HG03039 (cell line): ENCODE measurements at regions not wholly inside any gene's neighbourhood (a gene's known extent, or its start where the extent isn't known, plus 50 kb on each side); places are given as distances from the start of the nearest gene placed in this dataset.
"Not testable (repeated sequence)": the region's sequence is repeated elsewhere in the genome, so short reads cannot be mapped to it uniquely, and the experiment has no call there.

Source experiments
- ATAC-seq: cut with Tn5 transposase; IDR thresholded peaks from one replicate; pipeline ENCODE4 v1.9.1; 2021; ENCODE audit warnings: mild to moderate bottlenecking, moderate library complexity; ENCODE audit not compliant: unreplicated experiment

- not testable (repeated sequence) for ATAC-seq
These were observed 1007.9 kb downstream of the LTN1 start for GRCh38 chr21:27984663-27985325.

GRCh38 chr21:27979446-27979845 lies 1012.6 kb upstream of the ADAMTS5 start:
- not testable (repeated sequence) for ATAC-seq

GRCh38 chr21:27975514-27975913 lies 1008.6 kb upstream of the ADAMTS5 start:
- ATAC-seq: no peak

- not testable (repeated sequence) for ATAC-seq
These were observed 1007.3 kb upstream of the ADAMTS5 start for GRCh38 chr21:27974152-27974551.

GRCh38 chr21:27968240-27968639 lies 1001.4 kb upstream of the ADAMTS5 start:
- not testable (repeated sequence) for ATAC-seq

GRCh38 chr21:27954543-27955165 lies 987.8 kb upstream of the ADAMTS5 start:
- no peak for ATAC-seq

GRCh38 chr21:27953340-27954045 lies 986.6 kb upstream of the ADAMTS5 start:
- no peak for ATAC-seq

GRCh38 chr21:27949093-27949492 lies 982.2 kb upstream of the ADAMTS5 start:
- not testable (repeated sequence) for ATAC-seq

- not testable (repeated sequence) for ATAC-seq
These were observed 963.4 kb upstream of the ADAMTS5 start for GRCh38 chr21:27930108-27930767.

GRCh38 chr21:27929179-27929578 lies 962.3 kb upstream of the ADAMTS5 start:
- ATAC-seq: not testable (repeated sequence)

GRCh38 chr21:27928534-27929115 lies 961.7 kb upstream of the ADAMTS5 start:
- ATAC-seq: not testable (repeated sequence)

GRCh38 chr21:27921421-27921820 lies 954.5 kb upstream of the ADAMTS5 start:
- not testable (repeated sequence) for ATAC-seq

- not testable (repeated sequence) for ATAC-seq
These were observed 951.1 kb upstream of the ADAMTS5 start for GRCh38 chr21:27917966-27918365.

GRCh38 chr21:27916326-27916725 lies 949.4 kb upstream of the ADAMTS5 start:
- not testable (repeated sequence) for ATAC-seq

- ATAC-seq: not testable (repeated sequence)
These were observed 945.2 kb upstream of the ADAMTS5 start for GRCh38 chr21:27912133-27912532.

GRCh38 chr21:27909487-27909886 lies 942.6 kb upstream of the ADAMTS5 start:
- ATAC-seq: not testable (repeated sequence)

- not testable (repeated sequence) for ATAC-seq
These were observed 941.9 kb upstream of the ADAMTS5 start for GRCh38 chr21:27908816-27909215.

GRCh38 chr21:27902904-27903303 lies 936.0 kb upstream of the ADAMTS5 start:
- ATAC-seq: not testable (repeated sequence)

- ATAC-seq: not testable (repeated sequence)
These were observed 926.7 kb upstream of the ADAMTS5 start for GRCh38 chr21:27893619-27894018.

- not testable (repeated sequence) for ATAC-seq
These were observed 924.6 kb upstream of the ADAMTS5 start for GRCh38 chr21:27891495-27891894.
